Naive thymus-derived CD8-positive, alpha-beta T cell (primary cell): ENCODE measurements at regions not wholly inside any gene's neighbourhood (a gene's known extent, or its start where the extent isn't known, plus 50 kb on each side); places are given as distances from the start of the nearest gene placed in this dataset.

Source experiments
- ATAC-seq, 2 donors: fragments of 150-1000 bp; cut with Tn5 transposase in 1 of 2; sonication (Bioruptor Pico), chemical (Tn5 transposase) in 1 of 2; 1 replicate in 1 of 2; 2 replicates in 1 of 2; pipeline ENCODE4 v1.10.0; 2021; ENCODE audit warnings: mild to moderate bottlenecking in 2 of 2, moderate library complexity in 2 of 2
- POLR2A ChIA-PET: fragments of 350-600 bp; sonication (Branson Sonifier 250); formaldehyde crosslinking; loops from one replicate; lab custom pipeline; 2021; ENCODE audit warnings: antibody characterized with exemption; lab: Charles Lee
- DNase-seq, 10 donors: peaks; one replicate each; pipeline versions ENCODE4 v3.0.0 to v3.0.0-alpha.2; 2020 to 2022
- H3K27ac Mint-ChIP-seq, 10 donors: one replicate each; pipeline ENCODE4 v1.8.0; 2020 to 2022; ENCODE audit warnings: mild to moderate bottlenecking in 10 of 10, mixed read lengths in 10 of 10, moderate library complexity in 4 of 10, inconsistent platforms in 1 of 10
- H3K27me3 Mint-ChIP-seq, 5 donors: one replicate each; pipeline ENCODE4 v1.8.0; 2021 to 2022; ENCODE audit warnings: mixed read lengths in 5 of 5
- H3K36me3 Mint-ChIP-seq, 3 donors: one replicate each; pipeline ENCODE4 v1.8.0; 2020 to 2022; ENCODE audit warnings: mixed read lengths in 3 of 3, mild to moderate bottlenecking in 2 of 3, inconsistent platforms in 1 of 3
- H3K4me1 Mint-ChIP-seq, 4 donors: one replicate each; pipeline ENCODE4 v1.8.0; 2021 to 2022; ENCODE audit warnings: mixed read lengths in 4 of 4
- H3K4me3 Mint-ChIP-seq, 10 donors: one replicate each; pipeline ENCODE4 v1.8.0; 2020 to 2022; ENCODE audit warnings: mild to moderate bottlenecking in 10 of 10, mixed read lengths in 10 of 10, moderate library complexity in 6 of 10, inconsistent platforms in 1 of 10
- H3K9me3 Mint-ChIP-seq, 9 donors: one replicate each; pipeline ENCODE4 v1.8.0; 2020 to 2022; ENCODE audit warnings: mixed read lengths in 9 of 9, mild to moderate bottlenecking in 3 of 9, inconsistent platforms in 1 of 9, moderate library complexity in 1 of 9

- Mint-ChIP-seq H3K27ac (no peak overlapping the region), H3K4me1 (peaks cover 0 to 5% (median 0%) of the 10 kb centered on the region in 4 donors), H3K27me3 (peaks cover 4 to 8% (median 6%) of the 10 kb centered on the region in 5 donors), H3K9me3 (no peaks in the 10 kb centered on the region), H3K4me3 (no peak overlapping the region), H3K36me3 (no peaks in the 10 kb centered on the region)
- POLR2A ChIA-PET: no interaction called here
- DNase-seq: no peak
- no peak for ATAC-seq
These were observed 108.5 kb downstream of the MAF start for GRCh38 chr16:79492036-79492435.

- H3K27me3 Mint-ChIP-seq: peaks cover 11 to 24% (median 18%) of the 10 kb centered on the region in 5 donors
- POLR2A ChIA-PET: no interaction called here
- no peak overlapping the region for H3K27ac Mint-ChIP-seq
- H3K4me3 Mint-ChIP-seq: no peak overlapping the region
- H3K36me3 Mint-ChIP-seq: no peaks in the 10 kb centered on the region
- no peaks in the 10 kb centered on the region for H3K9me3 Mint-ChIP-seq
- peaks cover 0 to 5% (median 0%) of the 10 kb centered on the region in 4 donors for H3K4me1 Mint-ChIP-seq
- DNase-seq (no peak), ATAC-seq (no peak)
These were observed 115.5 kb downstream of the MAF start for GRCh38 chr16:79485020-79485419.

- H3K4me3 Mint-ChIP-seq: no peak overlapping the region
- ATAC-seq (no peak), DNase-seq (no peak)
- peaks cover 10 to 22% (median 15%) of the 10 kb centered on the region in 5 donors for H3K27me3 Mint-ChIP-seq
- POLR2A ChIA-PET: no interaction called here
- H3K27ac Mint-ChIP-seq: no peak overlapping the region
- peaks cover 0 to 3% (median 0%) of the 10 kb centered on the region in 9 donors for H3K9me3 Mint-ChIP-seq
- H3K4me1 Mint-ChIP-seq: peaks cover 0 to 5% (median 0%) of the 10 kb centered on the region in 4 donors
- H3K36me3 Mint-ChIP-seq: no peaks in the 10 kb centered on the region
These were observed 116.3 kb downstream of the MAF start for GRCh38 chr16:79484237-79484636.

- H3K27me3 Mint-ChIP-seq: peaks cover 7 to 18% (median 13%) of the 10 kb centered on the region in 5 donors
- no peak overlapping the region for H3K27ac Mint-ChIP-seq
- no peaks in the 10 kb centered on the region for H3K36me3 Mint-ChIP-seq
- ATAC-seq (no peak), DNase-seq (no peak)
- H3K4me1 Mint-ChIP-seq: peaks cover 0 to 5% (median 0%) of the 10 kb centered on the region in 4 donors
- POLR2A ChIA-PET: no interaction called here
- H3K4me3 Mint-ChIP-seq: no peak overlapping the region
- peaks cover 0 to 4% (median 0%) of the 10 kb centered on the region in 9 donors for H3K9me3 Mint-ChIP-seq
These were observed 117.2 kb downstream of the MAF start for GRCh38 chr16:79483336-79483735.

GRCh38 chr16:79482011-79482410, 118.5 kb downstream of the MAF start:
- peaks cover 7 to 18% (median 13%) of the 10 kb centered on the region in 5 donors for H3K27me3 Mint-ChIP-seq
- peaks cover 0 to 4% (median 0%) of the 10 kb centered on the region in 9 donors for H3K9me3 Mint-ChIP-seq
- DNase-seq (no peak), ATAC-seq (no peak)
- H3K4me1 Mint-ChIP-seq: peaks cover 0 to 5% (median 0%) of the 10 kb centered on the region in 4 donors
- H3K27ac Mint-ChIP-seq: peak overlapping the region in 1 of 10 donors; percentile 53
- POLR2A ChIA-PET: no interaction called here
- no peak overlapping the region for H3K4me3 Mint-ChIP-seq
- H3K36me3 Mint-ChIP-seq: no peaks in the 10 kb centered on the region

- Mint-ChIP-seq H3K9me3 (peaks cover 0 to 4% (median 0%) of the 10 kb centered on the region in 9 donors), H3K27me3 (peaks cover 7 to 18% (median 13%) of the 10 kb centered on the region in 5 donors), H3K4me3 (no peak overlapping the region), H3K4me1 (peaks cover 0 to 5% (median 0%) of the 10 kb centered on the region in 4 donors), H3K36me3 (no peaks in the 10 kb centered on the region), H3K27ac (no peak overlapping the region)
- POLR2A ChIA-PET: no interaction called here
- DNase-seq (no peak), ATAC-seq (no peak)
These were observed 119.6 kb downstream of the MAF start for GRCh38 chr16:79480929-79481328.

GRCh38 chr16:79480056-79480455, 120.5 kb downstream of the MAF start:
- Mint-ChIP-seq H3K9me3 (peaks cover 0 to 4% (median 0%) of the 10 kb centered on the region in 9 donors), H3K27me3 (peaks cover 5 to 14% (median 13%) of the 10 kb centered on the region in 5 donors), H3K4me3 (no peak overlapping the region), H3K27ac (no peak overlapping the region), H3K4me1 (peaks cover 0 to 5% (median 0%) of the 10 kb centered on the region in 4 donors), H3K36me3 (no peaks in the 10 kb centered on the region)
- ATAC-seq: no peak
- POLR2A ChIA-PET: no interaction called here
- DNase-seq: no peak

GRCh38 chr16:79476580-79476979, 124.0 kb downstream of the MAF start:
- peaks cover 0 to 3% (median 0%) of the 10 kb centered on the region in 4 donors for H3K4me1 Mint-ChIP-seq
- POLR2A ChIA-PET: no interaction called here
- no peak overlapping the region for H3K4me3 Mint-ChIP-seq
- peaks cover 0 to 4% (median 0%) of the 10 kb centered on the region in 9 donors for H3K9me3 Mint-ChIP-seq
- no peaks in the 10 kb centered on the region for H3K36me3 Mint-ChIP-seq
- no peak overlapping the region for H3K27ac Mint-ChIP-seq
- ATAC-seq (no peak), DNase-seq (no peak)
- peaks cover 4 to 8% (median 6%) of the 10 kb centered on the region in 5 donors for H3K27me3 Mint-ChIP-seq

- Mint-ChIP-seq H3K36me3 (no peaks in the 10 kb centered on the region), H3K4me3 (no peak overlapping the region), H3K27ac (no peak overlapping the region), H3K27me3 (peaks cover 0 to 6% (median under 1%) of the 10 kb centered on the region in 5 donors), H3K9me3 (peaks cover 0 to 4% (median 0%) of the 10 kb centered on the region in 9 donors), H3K4me1 (no peaks in the 10 kb centered on the region)
- ATAC-seq (no peak), DNase-seq (no peak)
- POLR2A ChIA-PET: no interaction called here
These were observed 124.7 kb downstream of the MAF start for GRCh38 chr16:79475841-79476240.

GRCh38 chr16:79473456-79473855, 127.1 kb downstream of the MAF start:
- no peak overlapping the region for H3K4me3 Mint-ChIP-seq
- no peak overlapping the region for H3K27ac Mint-ChIP-seq
- ATAC-seq (no peak), DNase-seq (no peak)
- H3K36me3 Mint-ChIP-seq: no peaks in the 10 kb centered on the region
- POLR2A ChIA-PET: no interaction called here
- H3K9me3 Mint-ChIP-seq: no peaks in the 10 kb centered on the region
- no peaks in the 10 kb centered on the region for H3K4me1 Mint-ChIP-seq
- H3K27me3 Mint-ChIP-seq: peaks cover 0 to 5% (median 0%) of the 10 kb centered on the region in 5 donors

- Mint-ChIP-seq H3K27me3 (peaks cover 0 to 6% (median 0%) of the 10 kb centered on the region in 5 donors), H3K27ac (no peak overlapping the region), H3K4me1 (no peaks in the 10 kb centered on the region), H3K4me3 (no peak overlapping the region), H3K36me3 (no peaks in the 10 kb centered on the region), H3K9me3 (no peaks in the 10 kb centered on the region)
- POLR2A ChIA-PET: no interaction called here
- DNase-seq (no peak), ATAC-seq (no peak)
These were observed 128.1 kb downstream of the MAF start for GRCh38 chr16:79472426-79472825.

- Mint-ChIP-seq H3K4me3 (no peak overlapping the region), H3K9me3 (peaks cover 0 to 3% (median 0%) of the 10 kb centered on the region in 9 donors), H3K36me3 (no peaks in the 10 kb centered on the region), H3K4me1 (no peaks in the 10 kb centered on the region), H3K27ac (no peak overlapping the region), H3K27me3 (peaks cover 0 to 6% (median 0%) of the 10 kb centered on the region in 5 donors)
- DNase-seq: no peak
- POLR2A ChIA-PET: no interaction called here
- ATAC-seq: no peak
These were observed 130.5 kb downstream of the MAF start for GRCh38 chr16:79469999-79470398.

- POLR2A ChIA-PET: no interaction called here
- DNase-seq: no peak
- ATAC-seq: no peak
- no peaks in the 10 kb centered on the region for H3K36me3 Mint-ChIP-seq
- H3K9me3 Mint-ChIP-seq: peaks cover 0 to 3% (median 0%) of the 10 kb centered on the region in 9 donors
- H3K27me3 Mint-ChIP-seq: peaks cover 0 to 5% (median 0%) of the 10 kb centered on the region in 5 donors
- H3K4me1 Mint-ChIP-seq: no peaks in the 10 kb centered on the region
- H3K27ac Mint-ChIP-seq: no peak overlapping the region
- H3K4me3 Mint-ChIP-seq: no peak overlapping the region
These were observed 131.9 kb downstream of the MAF start for GRCh38 chr16:79468631-79469030.

- no peak for DNase-seq
- POLR2A ChIA-PET: no interaction called here
- Mint-ChIP-seq H3K9me3 (peaks cover 0 to 3% (median 0%) of the 10 kb centered on the region in 9 donors), H3K27me3 (peaks cover 0 to 5% (median 0%) of the 10 kb centered on the region in 5 donors), H3K36me3 (no peaks in the 10 kb centered on the region), H3K4me3 (no peak overlapping the region), H3K27ac (no peak overlapping the region), H3K4me1 (no peaks in the 10 kb centered on the region)
- ATAC-seq: no peak
These were observed 132.4 kb downstream of the MAF start for GRCh38 chr16:79468121-79468552.
